H9 (cell line): ENCODE measurements at regions not wholly inside any gene's neighbourhood (a gene's known extent, or its start where the extent isn't known, plus 50 kb on each side); places are given as distances from the start of the nearest gene placed in this dataset.

ENCODE experiments used
- DNase-seq: peaks from one replicate; pipeline ENCODE4 v3.0.0-alpha.2; 2017
- H2AFZ ChIP-seq: one replicate; pipeline ENCODE4 v1.6.1; 2013; ENCODE audit warnings: mild to moderate bottlenecking, low read length, control low read depth, moderate library complexity
- H2AK5ac ChIP-seq: 2 replicates; pipeline ENCODE4 v1.6.1; 2013; ENCODE audit warnings: low read length, control low read depth, mixed read lengths; ENCODE audit not compliant: insufficient read length
- H2BK120ac ChIP-seq: one replicate; pipeline ENCODE4 v1.6.1; 2013; ENCODE audit warnings: low read depth, mild to moderate bottlenecking, low read length, control low read depth, inconsistent platforms; ENCODE audit not compliant: poor library complexity, severe bottlenecking
- H2BK12ac ChIP-seq: 2 replicates; pipeline ENCODE4 v1.6.1; 2013; ENCODE audit warnings: low read length, control low read depth, mixed read lengths, low read depth; ENCODE audit not compliant: insufficient read length
- H2BK15ac ChIP-seq: 2 replicates; pipeline ENCODE4 v1.6.1; 2013; ENCODE audit warnings: low read depth, low read length, control low read depth
- H2BK20ac ChIP-seq: one replicate; pipeline ENCODE4 v1.6.1; 2013; ENCODE audit warnings: low read depth, mild to moderate bottlenecking, low read length, control low read depth, inconsistent platforms; ENCODE audit not compliant: poor library complexity, severe bottlenecking
- H2BK5ac ChIP-seq: 2 replicates; pipeline ENCODE4 v1.6.1; 2013; ENCODE audit warnings: low read length, control low read depth, mixed read lengths; ENCODE audit not compliant: insufficient read length
- H3K14ac ChIP-seq: 2 replicates; pipeline ENCODE4 v1.6.1; 2013; ENCODE audit warnings: low read length, control low read depth; ENCODE audit not compliant: insufficient read depth
- H3K18ac ChIP-seq: 2 replicates; pipeline ENCODE4 v1.6.1; 2013; ENCODE audit warnings: low read depth, mild to moderate bottlenecking, mixed read lengths, low read length, control low read depth; ENCODE audit not compliant: insufficient read length
- H3K23ac ChIP-seq: 2 replicates; pipeline ENCODE4 v1.6.1; 2013; ENCODE audit warnings: low read length, control low read depth, mixed read lengths, low read depth; ENCODE audit not compliant: insufficient read length
- H3K23me2 ChIP-seq: 2 replicates; pipeline ENCODE4 v1.6.1; 2013; ENCODE audit warnings: low read depth, mild to moderate bottlenecking, mixed read lengths, low read length, control low read depth; ENCODE audit not compliant: insufficient read length, poor library complexity, severe bottlenecking
- H3K27ac ChIP-seq: 2 replicates; pipeline ENCODE4 v1.5.1; 2013; ENCODE audit warnings: low read length, control low read depth, mixed read lengths, low read depth; ENCODE audit not compliant: insufficient read length
- H3K27me3 ChIP-seq: 2 replicates; pipeline ENCODE4 v1.6.1; 2013; ENCODE audit warnings: low read length, control low read depth, inconsistent platforms; ENCODE audit not compliant: insufficient read depth
- H3K4ac ChIP-seq: 2 replicates; pipeline ENCODE4 v1.6.1; 2013; ENCODE audit warnings: low read depth, mild to moderate bottlenecking, control low read depth, inconsistent platforms, low read length, moderate library complexity
- H3K4me1 ChIP-seq: 2 replicates; pipeline ENCODE4 v1.6.1; 2013; ENCODE audit warnings: low read length, control low read depth, inconsistent platforms; ENCODE audit not compliant: insufficient read depth
- H3K4me2 ChIP-seq: 2 replicates; pipeline ENCODE4 v1.6.1; 2013; ENCODE audit warnings: low read length, control low read depth, mixed read lengths; ENCODE audit not compliant: insufficient read length, insufficient read depth
- H3K56ac ChIP-seq: 2 replicates; pipeline ENCODE4 v1.6.1; 2013; ENCODE audit warnings: low read depth, mild to moderate bottlenecking, mixed read lengths, low read length, control low read depth; ENCODE audit not compliant: insufficient read length
- H3K79me1 ChIP-seq: 2 replicates; pipeline ENCODE4 v1.6.1; 2013; ENCODE audit warnings: low read depth, mild to moderate bottlenecking, moderate library complexity, low read length, control low read depth, inconsistent platforms; ENCODE audit not compliant: insufficient read depth, poor library complexity, severe bottlenecking
- H3K79me2 ChIP-seq: 2 replicates; pipeline ENCODE4 v1.6.1; 2013; ENCODE audit warnings: low read length, control low read depth, inconsistent platforms; ENCODE audit not compliant: insufficient read depth
- H3K9ac ChIP-seq: 2 replicates; pipeline ENCODE4 v1.6.1; 2013; ENCODE audit warnings: low read length, control low read depth, mixed read lengths; ENCODE audit not compliant: insufficient read length; ENCODE audit errors: extremely low read depth
- H3K9me3 ChIP-seq: one replicate; pipeline ENCODE4 v1.6.1; 2013; ENCODE audit warnings: low read depth, low read length, inconsistent platforms; ENCODE audit not compliant: control insufficient read depth
- H3T11ph ChIP-seq: one replicate; pipeline ENCODE4 v1.6.1; 2013; ENCODE audit warnings: mild to moderate bottlenecking, low read length, control low read depth, inconsistent platforms
- H4K20me1 ChIP-seq: one replicate; pipeline ENCODE4 v1.6.1; 2013; ENCODE audit not compliant: control insufficient read depth, insufficient read length, insufficient read depth
- H4K5ac ChIP-seq: 2 replicates; pipeline ENCODE4 v1.6.1; 2013; ENCODE audit warnings: low read depth, mild to moderate bottlenecking, mixed read lengths, low read length, control low read depth; ENCODE audit not compliant: insufficient read length
- H4K8ac ChIP-seq: replicated peaks from 2 replicates; pipeline ENCODE4 v1.6.1; 2013; ENCODE audit warnings: low read length, control low read depth, mixed read lengths, low read depth; ENCODE audit not compliant: insufficient read length
- H4K91ac ChIP-seq: 2 replicates; pipeline ENCODE4 v1.6.1; 2013; ENCODE audit warnings: low read depth, mild to moderate bottlenecking, moderate library complexity, mixed read lengths, low read length, control low read depth; ENCODE audit not compliant: insufficient read length
- H3K27ac Mint-ChIP-seq, 3 experiments: 2 replicates in 2 of 3; 3 replicates in 1 of 3; pipeline ENCODE4 v1.8.0; 2020 to 2021; ENCODE audit warnings: mixed read lengths in 3 of 3, mild to moderate bottlenecking in 1 of 3, moderate library complexity in 1 of 3
- H3K27me3 Mint-ChIP-seq: 2 replicates; pipeline ENCODE4 v1.8.0; 2021; ENCODE audit warnings: low read depth, mild to moderate bottlenecking, moderate library complexity, mixed read lengths
- H3K36me3 Mint-ChIP-seq, 3 experiments: 2 replicates in 2 of 3; 3 replicates in 1 of 3; pipeline ENCODE4 v1.8.0; 2020 to 2021; ENCODE audit warnings: low read depth in 3 of 3, mixed read lengths in 3 of 3; ENCODE audit not compliant: insufficient read depth in 1 of 3
- H3K4me1 Mint-ChIP-seq, 2 experiments: 2 replicates each; pipeline ENCODE4 v1.8.0; 2020; ENCODE audit warnings: mixed read lengths in 2 of 2
- H3K4me3 Mint-ChIP-seq, 2 experiments: 2 replicates in 1 of 2; 3 replicates in 1 of 2; pipeline ENCODE4 v1.8.0; 2020 to 2021; ENCODE audit warnings: mild to moderate bottlenecking in 2 of 2, mixed read lengths in 2 of 2, moderate library complexity in 1 of 2
- H3K9me3 Mint-ChIP-seq, 2 experiments: 2 replicates in 1 of 2; 3 replicates in 1 of 2; pipeline ENCODE4 v1.8.0; 2020; ENCODE audit warnings: mild to moderate bottlenecking in 2 of 2, mixed read lengths in 2 of 2, moderate library complexity in 1 of 2
- WGBS: extraction: QIAGEN DNeasy Blood & Tissue Kit; methylation state at CpG from one replicate; pipeline ENCODE4 v1.1.7; 2013; ENCODE audit warnings: missing lambda C conversion rate, low lambda C conversion rate, mixed read lengths; ENCODE audit not compliant: insufficient read length; ENCODE audit errors: extremely low coverage; 5-methylcytosine and 5-hydroxymethylcytosine counted together
- TF ChIP-seq, protein P1 (sequence below): fragments of 200-600 bp; sonication (generic); conservative IDR thresholded peaks from 3 replicates; pipeline ENCODE4 v1.8.0; 2021; ENCODE audit warnings: antibody characterized with exemption, mild to moderate bottlenecking

DNA sequence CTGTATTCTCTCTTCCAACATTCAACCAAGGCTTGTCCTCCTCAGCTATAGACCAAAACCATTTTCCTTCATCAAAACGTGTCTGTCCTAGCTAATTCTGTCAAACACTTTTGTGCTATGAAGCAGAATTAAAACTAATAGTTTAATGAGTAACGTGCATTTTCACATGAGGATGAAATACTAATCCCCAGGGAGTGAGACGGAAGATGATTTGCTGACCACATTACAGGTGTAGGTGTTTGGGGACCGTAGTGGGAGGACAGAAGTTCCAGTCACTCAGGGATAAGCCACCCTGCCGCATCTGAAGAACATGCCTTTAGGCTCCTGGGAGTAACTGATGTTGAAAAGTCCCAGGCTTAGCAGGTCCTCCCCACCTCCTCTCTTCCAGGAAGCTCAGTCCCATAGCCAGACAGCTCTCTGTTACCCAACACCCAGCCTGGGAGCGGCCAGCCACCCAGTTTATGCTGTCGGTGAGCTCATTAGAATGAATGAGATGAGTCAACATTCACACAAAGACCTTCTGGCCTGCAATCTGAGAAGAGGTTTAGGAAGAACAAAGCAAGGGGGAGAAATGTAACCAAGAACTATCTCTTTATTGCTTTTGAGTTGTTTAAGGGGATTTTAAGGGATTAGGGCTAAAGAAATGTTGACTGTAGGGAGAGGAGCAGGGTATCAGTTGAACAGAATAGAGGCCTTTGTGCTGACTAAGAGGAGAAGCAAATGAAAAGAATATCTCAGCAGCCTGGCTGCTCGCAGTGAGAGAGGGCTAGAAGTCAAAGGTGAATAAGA lies 122.5 kb downstream of the FOXI3 start:
- Mint-ChIP-seq H3K27me3 (peaks cover 39% of the 10 kb centered on the region), H3K9me3 (peaks cover 0 to 5% of the 10 kb centered on the region in 2 experiments; a peak in 2 of 5 replicates), H3K4me3 (no peak overlapping the region), H3K4me1 (peaks cover 33 to 35% of the 10 kb centered on the region in 2 experiments), H3K36me3 (peaks cover 0 to 6% (median 0%) of the 10 kb centered on the region in 3 experiments; a peak in 2 of 7 replicates), H3K27ac (peak overlapping the region; percentile 6 to 97 (median 95); a peak in 5 of 7 replicates)
- H3K4me1 ChIP-seq: peaks cover 3% of the 10 kb centered on the region; the same call in 1 of the 2 replicates
- no peaks in the 10 kb centered on the region for H3K9me3 ChIP-seq
- no peak overlapping the region for H4K8ac ChIP-seq
- H2AK5ac ChIP-seq: no peak overlapping the region
- no peak overlapping the region for H4K91ac ChIP-seq
- no peak overlapping the region for H2BK5ac ChIP-seq
- no peak overlapping the region for H3K56ac ChIP-seq
- H3K14ac ChIP-seq: no peak overlapping the region
- no CpG with 5 or more reads among the region's 8 CpGs for WGBS
- H3K79me1 ChIP-seq: no peaks in the 10 kb centered on the region
- no peak overlapping the region for H2BK12ac ChIP-seq
- no peaks in the 10 kb centered on the region for H4K20me1 ChIP-seq
- H3K27ac ChIP-seq: no peak overlapping the region
- no peak overlapping the region for H3T11ph ChIP-seq
- H3K4me2 ChIP-seq: no peak overlapping the region
- H3K27me3 ChIP-seq: no peaks in the 10 kb centered on the region
- no peak overlapping the region for H4K5ac ChIP-seq
- TF ChIP-seq, protein P1, sequence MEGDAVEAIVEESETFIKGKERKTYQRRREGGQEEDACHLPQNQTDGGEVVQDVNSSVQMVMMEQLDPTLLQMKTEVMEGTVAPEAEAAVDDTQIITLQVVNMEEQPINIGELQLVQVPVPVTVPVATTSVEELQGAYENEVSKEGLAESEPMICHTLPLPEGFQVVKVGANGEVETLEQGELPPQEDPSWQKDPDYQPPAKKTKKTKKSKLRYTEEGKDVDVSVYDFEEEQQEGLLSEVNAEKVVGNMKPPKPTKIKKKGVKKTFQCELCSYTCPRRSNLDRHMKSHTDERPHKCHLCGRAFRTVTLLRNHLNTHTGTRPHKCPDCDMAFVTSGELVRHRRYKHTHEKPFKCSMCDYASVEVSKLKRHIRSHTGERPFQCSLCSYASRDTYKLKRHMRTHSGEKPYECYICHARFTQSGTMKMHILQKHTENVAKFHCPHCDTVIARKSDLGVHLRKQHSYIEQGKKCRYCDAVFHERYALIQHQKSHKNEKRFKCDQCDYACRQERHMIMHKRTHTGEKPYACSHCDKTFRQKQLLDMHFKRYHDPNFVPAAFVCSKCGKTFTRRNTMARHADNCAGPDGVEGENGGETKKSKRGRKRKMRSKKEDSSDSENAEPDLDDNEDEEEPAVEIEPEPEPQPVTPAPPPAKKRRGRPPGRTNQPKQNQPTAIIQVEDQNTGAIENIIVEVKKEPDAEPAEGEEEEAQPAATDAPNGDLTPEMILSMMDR: no peak
- DNase-seq: peak; percentile 84
- no peaks in the 10 kb centered on the region for H3K23me2 ChIP-seq
- no peak overlapping the region for H3K4ac ChIP-seq
- no peak overlapping the region for H2BK15ac ChIP-seq
- no peak overlapping the region for H3K18ac ChIP-seq
- H3K9ac ChIP-seq: no peak overlapping the region
- H2BK120ac ChIP-seq: no peak overlapping the region
- no peak overlapping the region for H3K23ac ChIP-seq
- H2AFZ ChIP-seq: no peak overlapping the region
- no peaks in the 10 kb centered on the region for H3K79me2 ChIP-seq
- H2BK20ac ChIP-seq: no peak overlapping the region
